Activated T-cell treated with anti-CD3 and anti-CD28 coated beads, Interleukin-2, amount 50 U/mL, for 48 hours (primary cell): ENCODE measurements at regions not wholly inside any gene's neighbourhood (a gene's known extent, or its start where the extent isn't known, plus 50 kb on each side); places are given as distances from the start of the nearest gene placed in this dataset.

Experiments used
- DNase-seq, 2 experiments: peaks; one replicate each; pipeline ENCODE4 v3.0.0-alpha.2; 2020

- DNase-seq = no peak
Measured at GRCh38 chr12:94777936-94778335, 127.6 kb upstream of the TMCC3 start.

DNA sequence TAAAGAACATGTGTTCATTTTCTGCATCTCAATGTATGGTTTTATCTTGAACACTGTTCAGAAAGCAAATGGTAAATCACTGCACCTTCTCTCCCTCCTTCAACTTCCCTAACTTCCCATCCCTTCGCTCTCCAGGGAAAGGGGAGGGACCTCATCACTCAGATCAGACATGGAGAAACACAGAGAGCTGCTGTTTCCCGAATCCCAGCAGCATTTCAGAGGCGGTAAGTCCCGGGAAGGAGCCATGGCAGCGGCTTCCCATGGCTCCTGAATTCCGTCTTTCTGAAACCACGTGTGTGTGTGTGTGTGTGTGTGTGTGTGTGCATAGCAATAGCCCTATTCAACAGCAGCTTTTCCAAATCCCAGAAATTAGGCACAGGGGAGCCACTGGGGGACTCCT is 125.4 kb upstream of the TMCC3 start:
- DNase-seq = no peak

GRCh38 chr12:94771741-94772140 is 121.4 kb upstream of the TMCC3 start:
- no peak for DNase-seq

DNA sequence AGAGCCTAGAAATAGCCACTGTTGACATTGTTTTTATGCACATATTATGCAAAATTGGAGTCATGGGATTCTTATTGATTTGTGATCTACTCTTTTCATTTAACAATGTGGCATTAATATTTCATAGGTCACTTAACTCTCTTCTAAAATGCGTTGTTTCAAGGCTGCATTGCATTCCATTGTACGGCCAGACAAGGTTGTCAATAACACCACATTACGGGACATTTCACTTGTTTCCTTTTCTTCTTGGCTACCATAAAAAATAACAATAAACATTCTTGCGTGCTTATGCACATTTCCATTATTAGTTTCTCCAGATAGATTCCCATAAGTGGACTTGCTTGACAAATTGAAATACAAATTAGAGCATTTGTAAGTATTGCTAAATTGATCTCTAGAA is 120.8 kb upstream of the TMCC3 start:
- no peak for DNase-seq

DNA sequence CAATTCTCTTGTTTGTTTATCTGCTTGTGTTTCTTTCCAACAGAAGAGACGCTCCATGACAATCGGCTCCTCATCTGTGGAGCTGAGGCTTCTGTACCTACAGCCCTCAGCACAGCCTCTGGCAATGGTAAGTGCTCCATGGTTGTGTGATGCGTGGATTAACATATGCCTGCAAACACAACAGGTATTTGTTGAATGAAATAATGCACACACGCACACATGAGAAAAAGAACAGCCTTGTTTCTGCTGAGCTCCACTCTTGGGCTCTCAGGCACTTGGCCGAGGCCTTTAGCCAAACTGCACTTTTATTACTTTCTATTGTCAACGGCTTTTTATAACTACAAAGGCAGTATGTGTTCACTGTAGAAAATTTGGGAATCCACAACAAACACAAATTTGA is 120.4 kb upstream of the TMCC3 start:
- no peak for DNase-seq

DNA sequence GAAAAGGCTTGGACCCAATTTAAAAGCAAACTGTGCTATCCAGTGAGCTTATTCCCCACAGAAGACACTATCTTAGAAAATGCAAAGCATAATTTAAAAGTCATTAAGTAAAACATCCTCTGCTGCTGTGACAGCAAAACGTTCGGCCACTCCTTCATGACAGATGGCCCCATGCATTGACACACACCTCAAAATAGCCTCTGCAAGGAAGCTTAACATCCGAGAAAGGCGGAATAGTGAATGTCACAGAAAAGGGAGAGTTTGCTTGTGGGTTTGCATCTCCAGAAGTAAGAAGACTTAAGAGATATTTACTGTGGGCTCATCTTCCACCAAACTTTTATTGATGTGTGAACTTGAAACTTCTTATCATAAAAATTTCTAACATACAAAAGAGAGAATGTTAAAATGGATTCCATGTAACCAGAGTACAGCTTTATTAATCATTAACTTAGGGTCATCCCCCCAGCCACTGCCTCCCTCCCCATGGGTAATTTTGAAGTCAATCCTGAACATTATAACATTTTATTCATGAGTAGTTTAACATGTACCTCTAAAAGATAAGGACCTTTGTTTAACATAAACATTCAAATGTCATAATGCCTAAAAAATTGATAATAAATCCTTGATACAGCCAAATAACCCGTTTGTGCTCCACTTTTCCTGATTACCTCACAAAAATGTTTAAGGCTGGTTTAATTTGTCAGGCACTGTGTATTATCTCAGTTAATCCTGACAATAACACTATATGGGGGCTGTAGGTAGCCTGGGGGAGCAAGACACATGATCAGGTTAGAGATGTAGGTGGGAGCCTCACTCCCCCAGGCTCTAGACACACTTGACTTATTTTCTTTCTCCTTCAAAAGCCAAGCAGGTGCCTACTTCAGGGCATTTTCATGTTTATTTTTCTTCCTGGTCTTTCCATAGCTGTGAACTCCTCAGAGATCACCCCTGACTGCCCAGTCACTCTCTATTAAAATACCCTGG is 119.7 kb upstream of the TMCC3 start:
- no peak for DNase-seq

DNA sequence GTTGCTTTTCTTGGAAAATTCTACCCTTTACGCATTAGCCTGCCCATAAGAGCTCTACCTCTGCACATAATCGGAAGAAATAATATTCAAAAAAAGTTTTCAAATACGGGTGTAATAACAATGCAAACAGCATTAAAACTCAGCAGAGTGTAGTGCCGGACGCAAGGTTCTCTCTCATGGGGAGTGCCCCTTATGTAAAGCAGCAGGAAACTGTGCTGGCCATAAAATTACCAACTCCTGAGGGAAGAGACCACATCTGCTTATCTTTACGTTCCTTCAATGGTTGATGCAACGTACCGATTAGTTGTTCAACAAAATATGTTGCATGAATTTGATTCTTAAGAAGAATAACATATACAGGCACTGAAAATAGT is 118.7 kb upstream of the TMCC3 start:
- no peak for DNase-seq

- DNase-seq = no peak
Measured at GRCh38 chr12:94768398-94769046, 118.2 kb upstream of the TMCC3 start.

DNA sequence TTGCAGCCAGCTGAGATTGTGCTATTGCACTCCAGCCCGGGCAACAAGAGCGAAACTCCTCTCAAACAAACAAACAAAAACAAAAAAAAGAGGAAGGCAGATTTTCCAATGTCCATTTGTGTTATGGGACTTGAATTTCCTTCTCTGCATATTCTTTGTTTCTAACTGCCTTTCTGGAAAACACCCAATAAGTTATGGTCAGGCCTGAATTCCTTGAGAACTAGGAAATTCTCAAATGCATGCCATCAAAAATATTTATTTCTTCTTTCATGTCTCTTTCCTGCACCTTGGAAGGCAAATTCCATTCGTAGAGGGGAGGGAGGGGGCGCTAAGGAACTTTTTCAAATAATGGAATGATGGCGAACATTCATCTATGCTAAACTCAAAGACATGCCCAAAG is 117.6 kb upstream of the TMCC3 start:
- DNase-seq = no peak

GRCh38 chr12:94766397-94766796 is 116.0 kb upstream of the TMCC3 start:
- DNase-seq = no peak

GRCh38 chr12:94763462-94763861 is 113.1 kb upstream of the TMCC3 start:
- DNase-seq = no peak

GRCh38 chr12:94762943-94763342 is 112.6 kb upstream of the TMCC3 start:
- no peak for DNase-seq

DNA sequence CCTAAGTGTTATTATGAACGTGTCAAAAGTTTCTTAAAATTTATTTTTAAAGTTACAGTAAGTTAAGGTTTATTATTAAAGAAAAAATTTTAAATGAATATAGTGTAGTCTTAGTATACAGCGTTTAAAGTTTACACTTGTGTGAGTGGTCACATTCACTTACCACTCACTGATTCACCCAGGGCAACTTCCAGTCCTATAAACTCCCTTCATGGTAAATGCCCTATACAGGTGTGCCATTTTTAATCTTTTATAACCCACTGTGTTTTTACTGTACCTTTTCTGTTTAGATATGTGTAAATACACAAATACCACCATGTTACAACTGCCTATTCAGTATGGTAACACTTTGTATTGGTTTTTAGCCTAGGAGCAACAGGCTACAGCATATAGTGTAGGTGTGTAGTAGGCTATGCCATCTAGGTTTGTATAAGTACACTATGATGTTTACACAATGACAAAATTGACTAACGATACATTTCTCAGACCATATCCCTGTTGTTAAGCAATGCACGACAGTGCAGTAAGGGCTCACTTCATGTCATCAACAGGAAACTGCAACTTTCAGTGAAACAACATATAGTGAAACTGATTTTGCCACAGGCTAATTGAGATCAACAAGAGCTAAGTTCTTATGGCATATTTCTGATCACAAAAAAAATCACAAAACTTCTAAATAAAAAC is 112.0 kb upstream of the TMCC3 start:
- no peak for DNase-seq

DNA sequence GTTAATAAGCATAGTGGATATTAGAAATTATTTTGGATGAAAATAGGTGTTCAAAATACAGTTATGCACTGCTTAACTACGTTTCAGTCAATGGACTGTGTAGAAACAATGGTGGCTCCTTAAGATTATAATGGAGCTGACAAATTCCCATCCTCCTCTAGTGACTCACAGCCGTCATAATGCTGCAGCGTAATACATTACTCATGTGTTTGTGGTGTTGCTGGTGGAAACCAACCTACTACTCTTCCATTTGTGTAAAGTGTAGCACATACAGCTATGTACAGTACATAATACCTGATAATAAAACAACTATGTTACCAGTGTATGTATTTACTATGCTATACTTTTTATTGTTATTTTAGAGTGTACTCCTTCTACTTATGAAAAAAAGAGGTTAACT is 111.2 kb upstream of the TMCC3 start:
- DNase-seq = no peak

DNA sequence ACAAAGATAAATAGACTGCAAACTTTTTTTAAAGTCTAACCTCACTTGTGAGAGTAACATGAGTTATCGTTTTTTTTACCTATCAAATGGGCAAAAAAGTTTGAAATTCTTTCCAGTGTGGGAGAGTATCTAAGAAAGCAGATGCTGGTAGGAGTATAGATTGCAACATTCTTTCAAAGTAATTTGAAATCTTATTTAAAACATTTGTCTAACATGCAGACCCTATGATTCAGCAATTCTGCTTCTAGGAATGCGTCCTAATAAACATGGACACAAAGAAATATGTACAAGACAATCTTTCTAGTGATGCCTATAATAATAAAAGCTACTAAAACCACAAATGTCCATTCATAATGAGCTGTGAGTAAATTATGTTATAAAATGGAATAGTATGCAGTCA is 110.4 kb upstream of the TMCC3 start:
- no peak for DNase-seq

- no peak for DNase-seq
Measured at GRCh38 chr12:94756789-94757188, 106.4 kb upstream of the TMCC3 start.

GRCh38 chr12:94755598-94755997 is 105.2 kb upstream of the TMCC3 start:
- DNase-seq = no peak

GRCh38 chr12:94754653-94755052 is 104.3 kb upstream of the TMCC3 start:
- no peak for DNase-seq

GRCh38 chr12:94753036-94753679 is 102.8 kb upstream of the TMCC3 start:
- no peak for DNase-seq

DNA sequence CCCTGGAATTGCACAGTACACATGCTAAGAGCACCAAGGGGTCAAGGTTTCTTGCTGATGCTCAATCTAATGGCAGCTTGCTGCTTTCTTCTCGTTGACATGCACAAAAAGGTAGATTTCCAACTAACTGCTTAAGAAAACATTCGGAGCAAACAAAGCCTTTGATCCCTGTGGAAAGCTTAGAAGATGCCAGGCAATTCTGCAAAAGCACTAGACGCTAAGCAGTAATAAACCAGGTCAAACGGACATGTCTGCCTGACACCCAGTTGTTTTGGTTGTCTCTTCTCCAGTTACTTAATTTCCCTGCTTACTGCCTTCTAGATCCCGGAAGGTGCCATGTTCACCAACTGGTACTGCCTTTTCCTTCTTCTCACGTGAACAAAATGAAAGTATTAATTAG is 100.5 kb upstream of the TMCC3 start:
- no peak for DNase-seq

DNA sequence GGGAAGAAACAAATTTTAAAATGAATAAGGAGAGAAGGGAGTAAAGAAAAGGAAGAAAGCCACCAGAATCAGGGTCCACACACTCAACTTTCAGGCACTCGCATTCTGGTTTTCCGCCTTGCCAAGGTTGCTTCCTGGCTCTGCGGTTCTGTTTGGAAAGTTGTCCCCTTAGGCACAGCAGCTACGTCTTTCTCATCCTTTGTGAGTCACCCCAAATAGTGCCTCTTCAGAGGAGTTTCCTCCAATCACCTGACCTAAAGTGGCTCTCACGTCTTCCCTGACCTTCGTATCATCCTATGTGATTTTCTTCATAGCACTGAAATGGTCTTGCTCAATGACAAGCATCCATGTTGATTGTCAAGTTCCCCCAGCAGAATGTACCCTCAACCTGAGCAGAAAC is 99.5 kb upstream of the TMCC3 start:
- DNase-seq = no peak

DNA sequence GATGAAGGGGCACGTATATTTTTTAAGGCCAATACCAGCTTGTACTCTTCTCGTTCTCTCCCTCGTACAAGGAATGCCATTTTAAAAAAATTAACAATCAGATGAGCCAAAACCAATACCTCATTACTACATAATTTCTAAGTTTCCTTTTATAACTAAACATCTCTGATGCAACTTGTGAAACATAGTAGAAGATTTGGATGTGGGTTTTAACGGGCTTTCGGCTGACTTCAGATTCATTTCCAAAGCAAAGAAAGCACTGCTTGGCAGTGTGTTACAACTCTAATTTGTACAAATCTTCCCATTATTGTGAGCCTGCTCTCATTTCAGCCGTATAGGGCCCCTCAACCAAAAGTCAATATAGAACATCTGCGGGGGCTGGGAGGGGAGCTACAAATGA is 99.1 kb upstream of the TMCC3 start:
- DNase-seq = no peak

- DNase-seq = no peak
Measured at GRCh38 chr12:94748726-94749421, 98.5 kb upstream of the TMCC3 start.
